ENCODE measurements at regions not wholly inside any gene's neighbourhood (a gene's known extent, or its start where the extent isn't known, plus 50 kb on each side); places are given as distances from the start of the nearest gene placed in this dataset.

GRCh38 chr1:185681034-185681633 lies 53.1 kb upstream of the HMCN1 start:
- TF ChIP-seq, protein P1, sequence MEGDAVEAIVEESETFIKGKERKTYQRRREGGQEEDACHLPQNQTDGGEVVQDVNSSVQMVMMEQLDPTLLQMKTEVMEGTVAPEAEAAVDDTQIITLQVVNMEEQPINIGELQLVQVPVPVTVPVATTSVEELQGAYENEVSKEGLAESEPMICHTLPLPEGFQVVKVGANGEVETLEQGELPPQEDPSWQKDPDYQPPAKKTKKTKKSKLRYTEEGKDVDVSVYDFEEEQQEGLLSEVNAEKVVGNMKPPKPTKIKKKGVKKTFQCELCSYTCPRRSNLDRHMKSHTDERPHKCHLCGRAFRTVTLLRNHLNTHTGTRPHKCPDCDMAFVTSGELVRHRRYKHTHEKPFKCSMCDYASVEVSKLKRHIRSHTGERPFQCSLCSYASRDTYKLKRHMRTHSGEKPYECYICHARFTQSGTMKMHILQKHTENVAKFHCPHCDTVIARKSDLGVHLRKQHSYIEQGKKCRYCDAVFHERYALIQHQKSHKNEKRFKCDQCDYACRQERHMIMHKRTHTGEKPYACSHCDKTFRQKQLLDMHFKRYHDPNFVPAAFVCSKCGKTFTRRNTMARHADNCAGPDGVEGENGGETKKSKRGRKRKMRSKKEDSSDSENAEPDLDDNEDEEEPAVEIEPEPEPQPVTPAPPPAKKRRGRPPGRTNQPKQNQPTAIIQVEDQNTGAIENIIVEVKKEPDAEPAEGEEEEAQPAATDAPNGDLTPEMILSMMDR (IDR thresholded peaks at IDR 0.05; ENCODE audit: low read length): peak; percentile 52
- TF ChIP-seq EZH2phosphoT487 (IDR thresholded peaks at IDR 0.05; ENCODE audit: low read length): no peak
- TF ChIP-seq EZH2 (optimal IDR thresholded peaks at IDR 0.05; ENCODE audit: low read depth, low read length): no peak
